Ishikawa (cell line): ENCODE measurements at regions not wholly inside any gene's neighbourhood (a gene's known extent, or its start where the extent isn't known, plus 50 kb on each side); places are given as distances from the start of the nearest gene placed in this dataset.

Source experiments
- CEBPB ChIP-seq: IDR thresholded peaks from 2 replicates; pipeline ENCODE4 v1.6.1; 2012
- CREB1 ChIP-seq: IDR thresholded peaks from 2 replicates; pipeline ENCODE4 v1.6.1; 2012; ENCODE audit warnings: low read depth
- EGR1 ChIP-seq: IDR thresholded peaks from 2 replicates; pipeline ENCODE4 v1.6.1; 2012
- EP300 ChIP-seq: IDR thresholded peaks from 2 replicates; pipeline ENCODE4 v1.6.1; 2012; ENCODE audit warnings: borderline replicate concordance
- FOXM1 ChIP-seq: IDR thresholded peaks from 2 replicates; pipeline ENCODE4 v1.6.1; 2012; ENCODE audit warnings: low read depth, borderline replicate concordance
- NFIC ChIP-seq: IDR thresholded peaks from 2 replicates; pipeline ENCODE4 v1.6.1; 2012
- RAD21 ChIP-seq: IDR thresholded peaks from 2 replicates; pipeline ENCODE4 v1.6.1; 2012; ENCODE audit warnings: low read depth
- TAF1 ChIP-seq: IDR thresholded peaks from 2 replicates; pipeline ENCODE4 v1.6.1; 2012; ENCODE audit warnings: low read depth, mild to moderate bottlenecking
- TCF12 ChIP-seq: IDR thresholded peaks from 2 replicates; pipeline ENCODE4 v1.6.1; 2012; ENCODE audit warnings: low read depth
- TEAD4 ChIP-seq: IDR thresholded peaks from 2 replicates; pipeline ENCODE4 v1.6.1; 2012
- YY1 ChIP-seq: IDR thresholded peaks from 2 replicates; pipeline ENCODE4 v1.6.1; 2012; ENCODE audit warnings: low read depth
- ZBTB7A ChIP-seq: IDR thresholded peaks from 2 replicates; pipeline ENCODE4 v1.6.1; 2012; ENCODE audit warnings: low read depth
- TF ChIP-seq, protein P1 (sequence below): IDR thresholded peaks from 2 replicates; pipeline ENCODE4 v1.6.1; 2012
- TF ChIP-seq, protein P2 (sequence below): IDR thresholded peaks from 2 replicates; pipeline ENCODE4 v1.6.1; 2012
- TF ChIP-seq, protein P3 (sequence below): IDR thresholded peaks from 2 replicates; pipeline ENCODE4 v1.6.1; 2012; ENCODE audit warnings: low read depth, mild to moderate bottlenecking

DNA sequence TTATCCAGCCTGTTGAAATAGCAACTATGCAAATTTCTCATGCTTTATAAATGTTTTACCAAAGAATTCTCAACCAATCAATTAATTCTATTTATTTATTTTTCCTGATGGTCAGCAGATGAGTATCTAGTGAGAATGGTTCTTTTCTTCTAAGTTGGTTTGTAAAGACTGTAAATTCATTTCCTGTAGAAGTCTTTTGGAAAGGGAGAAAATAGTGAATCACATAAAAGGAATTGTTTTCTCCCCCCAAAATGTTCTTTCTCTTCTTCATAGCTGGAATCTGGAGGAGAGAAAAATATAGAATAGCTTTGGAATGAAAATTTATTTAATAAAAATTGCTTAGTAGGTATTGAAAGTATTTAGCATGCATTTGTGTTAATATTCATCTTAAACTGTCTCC is 836.1 kb upstream of the ZEB2 start:
- TF ChIP-seq, protein P1, sequence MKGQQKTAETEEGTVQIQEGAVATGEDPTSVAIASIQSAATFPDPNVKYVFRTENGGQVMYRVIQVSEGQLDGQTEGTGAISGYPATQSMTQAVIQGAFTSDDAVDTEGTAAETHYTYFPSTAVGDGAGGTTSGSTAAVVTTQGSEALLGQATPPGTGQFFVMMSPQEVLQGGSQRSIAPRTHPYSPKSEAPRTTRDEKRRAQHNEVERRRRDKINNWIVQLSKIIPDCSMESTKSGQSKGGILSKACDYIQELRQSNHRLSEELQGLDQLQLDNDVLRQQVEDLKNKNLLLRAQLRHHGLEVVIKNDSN = no peak
- TF ChIP-seq FOXM1 (no peak), ZBTB7A (no peak), EP300 (no peak), TAF1 (no peak), TCF12 (no peak), YY1 (no peak), NFIC (no peak), EGR1 (no peak), TEAD4 (no peak), CREB1 (no peak), CEBPB (no peak), RAD21 (no peak)
- TF ChIP-seq, protein P2, sequence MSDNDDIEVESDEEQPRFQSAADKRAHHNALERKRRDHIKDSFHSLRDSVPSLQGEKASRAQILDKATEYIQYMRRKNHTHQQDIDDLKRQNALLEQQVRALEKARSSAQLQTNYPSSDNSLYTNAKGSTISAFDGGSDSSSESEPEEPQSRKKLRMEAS = no peak
- TF ChIP-seq, protein P3, sequence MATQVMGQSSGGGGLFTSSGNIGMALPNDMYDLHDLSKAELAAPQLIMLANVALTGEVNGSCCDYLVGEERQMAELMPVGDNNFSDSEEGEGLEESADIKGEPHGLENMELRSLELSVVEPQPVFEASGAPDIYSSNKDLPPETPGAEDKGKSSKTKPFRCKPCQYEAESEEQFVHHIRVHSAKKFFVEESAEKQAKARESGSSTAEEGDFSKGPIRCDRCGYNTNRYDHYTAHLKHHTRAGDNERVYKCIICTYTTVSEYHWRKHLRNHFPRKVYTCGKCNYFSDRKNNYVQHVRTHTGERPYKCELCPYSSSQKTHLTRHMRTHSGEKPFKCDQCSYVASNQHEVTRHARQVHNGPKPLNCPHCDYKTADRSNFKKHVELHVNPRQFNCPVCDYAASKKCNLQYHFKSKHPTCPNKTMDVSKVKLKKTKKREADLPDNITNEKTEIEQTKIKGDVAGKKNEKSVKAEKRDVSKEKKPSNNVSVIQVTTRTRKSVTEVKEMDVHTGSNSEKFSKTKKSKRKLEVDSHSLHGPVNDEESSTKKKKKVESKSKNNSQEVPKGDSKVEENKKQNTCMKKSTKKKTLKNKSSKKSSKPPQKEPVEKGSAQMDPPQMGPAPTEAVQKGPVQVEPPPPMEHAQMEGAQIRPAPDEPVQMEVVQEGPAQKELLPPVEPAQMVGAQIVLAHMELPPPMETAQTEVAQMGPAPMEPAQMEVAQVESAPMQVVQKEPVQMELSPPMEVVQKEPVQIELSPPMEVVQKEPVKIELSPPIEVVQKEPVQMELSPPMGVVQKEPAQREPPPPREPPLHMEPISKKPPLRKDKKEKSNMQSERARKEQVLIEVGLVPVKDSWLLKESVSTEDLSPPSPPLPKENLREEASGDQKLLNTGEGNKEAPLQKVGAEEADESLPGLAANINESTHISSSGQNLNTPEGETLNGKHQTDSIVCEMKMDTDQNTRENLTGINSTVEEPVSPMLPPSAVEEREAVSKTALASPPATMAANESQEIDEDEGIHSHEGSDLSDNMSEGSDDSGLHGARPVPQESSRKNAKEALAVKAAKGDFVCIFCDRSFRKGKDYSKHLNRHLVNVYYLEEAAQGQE = no peak

DNA sequence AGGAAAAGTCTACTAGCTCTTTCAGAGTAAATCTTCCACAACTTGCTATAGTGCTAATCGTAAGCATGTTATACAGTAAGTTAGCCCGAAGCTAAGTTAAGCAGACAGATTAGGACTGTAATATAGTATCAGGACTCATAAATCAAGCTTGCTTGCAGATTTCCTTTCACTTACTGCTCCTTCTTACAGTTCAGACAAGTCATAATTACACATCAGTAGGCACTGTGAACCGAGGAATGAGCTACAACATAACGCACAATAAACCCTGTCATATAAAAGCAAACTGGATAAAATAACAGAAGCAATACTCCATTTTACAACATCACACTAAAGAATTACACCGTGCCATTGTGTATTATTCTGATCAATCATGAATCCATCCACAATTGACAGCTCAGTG is 832.6 kb upstream of the ZEB2 start:
- TF ChIP-seq TCF12 = no peak
- no peak for TF ChIP-seq EP300
- no peak for TF ChIP-seq YY1
- TF ChIP-seq TEAD4 = no peak
- TF ChIP-seq CEBPB = no peak
- TF ChIP-seq, protein P2 = no peak
- TF ChIP-seq, protein P1 = no peak
- TF ChIP-seq EGR1 = no peak
- TF ChIP-seq, protein P3 = no peak

DNA sequence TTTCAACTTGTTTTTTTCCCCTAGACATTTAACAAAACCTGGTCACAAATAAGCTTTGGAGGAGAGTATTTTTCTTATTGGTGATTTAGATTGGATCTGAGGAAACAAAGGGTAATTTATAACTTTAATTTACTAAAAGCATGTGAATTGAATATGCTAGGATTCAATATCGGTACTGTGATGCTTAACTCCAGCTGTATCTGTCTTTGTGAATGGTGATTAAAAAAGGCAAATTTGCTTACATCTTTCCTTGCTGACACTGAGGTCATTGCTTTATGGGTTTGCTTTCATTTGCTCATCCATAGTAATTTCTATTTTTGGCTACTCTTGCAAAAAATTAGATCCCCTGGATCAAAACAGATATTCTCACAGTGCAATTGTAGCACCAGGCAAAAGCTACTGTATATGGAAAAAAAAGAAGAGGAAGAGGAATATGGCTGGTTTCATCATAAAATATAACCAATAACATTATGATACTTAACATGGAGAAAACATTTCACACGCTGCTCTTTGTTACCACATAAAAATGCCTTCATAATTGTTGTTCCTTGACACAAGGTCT is 832.0 kb upstream of the ZEB2 start:
- TF ChIP-seq CREB1 (no peak), NFIC (no peak), YY1 (no peak), ZBTB7A (no peak), EP300 (no peak), FOXM1 (no peak), CEBPB (no peak), TAF1 (no peak)
- TF ChIP-seq, protein P1 = no peak

DNA sequence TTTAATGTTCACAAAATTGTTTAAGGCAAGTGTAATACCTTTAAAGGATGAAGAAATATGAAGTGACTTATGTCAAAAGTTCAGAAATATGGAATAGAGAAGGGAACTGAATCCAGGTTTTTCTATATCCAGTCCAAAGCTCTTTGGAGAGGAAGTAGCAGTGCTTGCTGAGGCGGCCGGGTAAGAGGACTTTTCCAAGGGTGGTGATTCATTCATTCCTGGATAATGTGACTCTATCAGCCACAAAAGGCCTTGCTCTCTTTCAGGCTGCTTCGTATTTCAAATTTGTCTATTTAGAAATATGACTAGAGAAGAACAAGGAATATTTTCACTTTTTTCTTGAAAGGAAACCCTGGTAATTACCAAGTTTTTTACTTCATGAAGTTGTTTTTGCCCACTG is 830.1 kb upstream of the ZEB2 start:
- TF ChIP-seq, protein P1 = no peak
- TF ChIP-seq TCF12 = no peak
- no peak for TF ChIP-seq NFIC
- no peak for TF ChIP-seq ZBTB7A
- no peak for TF ChIP-seq CEBPB

DNA sequence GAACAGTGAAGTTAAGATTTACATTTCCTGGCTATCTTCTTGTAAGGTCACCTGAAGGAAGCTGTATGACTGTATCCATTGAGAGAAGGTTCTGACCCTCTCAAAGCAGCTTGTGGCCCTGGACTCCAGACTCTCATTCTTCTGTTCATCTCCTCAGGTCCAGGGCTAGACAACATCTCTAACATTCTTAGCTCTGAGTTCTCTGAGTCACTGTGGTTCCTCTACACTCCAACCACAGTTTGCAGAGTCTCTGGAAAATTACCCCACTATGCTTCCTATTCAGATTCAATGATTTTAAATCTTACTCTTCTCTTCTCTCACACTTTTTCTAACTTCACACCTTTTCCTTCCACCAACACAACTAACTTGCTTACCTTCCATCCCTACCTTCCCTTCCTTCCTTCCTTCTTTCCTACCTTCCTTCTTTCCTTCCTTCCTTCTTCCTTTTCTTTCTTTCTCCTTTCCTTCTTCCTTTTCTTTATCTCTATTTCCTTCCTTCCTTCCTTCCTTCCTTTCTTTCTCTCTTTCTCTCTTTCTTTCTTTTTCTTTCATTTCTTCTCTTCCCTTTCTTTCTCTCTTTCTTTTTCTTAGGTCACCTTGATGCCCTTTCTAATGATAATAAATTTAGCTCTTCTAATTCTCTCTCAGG is 824.3 kb upstream of the ZEB2 start:
- TF ChIP-seq EGR1 (no peak), NFIC (no peak), CEBPB (no peak), TCF12 (no peak), EP300 (no peak)
